ENCODE measurements at regions not wholly inside any gene's neighbourhood (a gene's known extent, or its start where the extent isn't known, plus 50 kb on each side); places are given as distances from the start of the nearest gene placed in this dataset.

DNA sequence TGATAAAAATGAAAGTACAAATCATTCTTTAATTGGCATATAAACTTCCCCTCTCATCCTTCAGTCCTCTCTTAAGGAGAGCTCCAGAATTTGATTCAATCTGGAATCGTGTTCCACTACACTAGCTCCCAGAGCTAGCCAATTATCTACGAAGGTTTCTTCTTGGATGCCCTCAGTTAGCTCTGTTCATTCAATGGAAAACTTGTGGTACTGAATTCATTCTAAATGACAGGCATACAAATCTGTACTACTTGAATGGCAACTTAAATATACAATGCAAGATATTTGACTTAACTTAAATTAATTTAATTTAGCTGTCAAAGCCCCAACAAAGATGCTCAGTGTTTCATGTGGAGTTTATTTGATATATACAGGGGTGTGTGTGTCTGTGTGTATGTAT is 1474.2 kb upstream of the CELF4 start:
- H3K4me3 Mint-ChIP-seq = no peak overlapping the region
- DNase-seq (no peak), ATAC-seq (replicated peaks) (no peak)
- H3K27me3 Mint-ChIP-seq = no peaks in the 10 kb centered on the region
- H3K9me3 Mint-ChIP-seq = peaks cover 3 to 7% of the 10 kb centered on the region in 2 donors
- no peaks in the 10 kb centered on the region for H3K4me1 Mint-ChIP-seq (ENCODE audit: low read depth in 2 of 2)
- H3K27ac Mint-ChIP-seq = no peak overlapping the region
- H3K36me3 Mint-ChIP-seq (ENCODE audit: insufficient read depth) = no peaks in the 10 kb centered on the region

DNA sequence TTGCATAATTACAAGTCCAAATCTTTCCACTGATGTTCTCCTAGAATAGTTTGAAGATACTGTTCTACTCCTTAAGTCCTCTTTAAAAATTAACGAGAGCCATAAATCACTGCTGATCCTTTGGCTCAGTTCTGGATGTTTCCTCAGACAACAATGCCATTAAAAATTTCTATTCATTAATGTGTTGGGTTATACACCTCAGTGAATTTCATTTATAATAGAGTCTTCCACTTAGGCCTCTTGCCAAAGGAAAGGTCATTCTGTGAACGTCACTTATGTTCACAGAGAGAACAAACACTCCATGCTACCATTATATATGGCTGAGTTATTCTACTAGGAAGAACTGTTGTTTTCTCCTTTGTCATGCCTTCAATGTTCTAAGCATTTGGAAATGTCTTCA is 1472.3 kb upstream of the CELF4 start:
- H3K4me1 Mint-ChIP-seq (ENCODE audit: low read depth in 2 of 2) = no peaks in the 10 kb centered on the region
- H3K27ac Mint-ChIP-seq = no peak overlapping the region
- H3K9me3 Mint-ChIP-seq = peaks cover 3 to 7% of the 10 kb centered on the region in 2 donors
- H3K4me3 Mint-ChIP-seq = no peak overlapping the region
- no peak for DNase-seq
- ATAC-seq (replicated peaks) = no peak
- H3K36me3 Mint-ChIP-seq (ENCODE audit: insufficient read depth) = no peaks in the 10 kb centered on the region
- no peaks in the 10 kb centered on the region for H3K27me3 Mint-ChIP-seq

DNA sequence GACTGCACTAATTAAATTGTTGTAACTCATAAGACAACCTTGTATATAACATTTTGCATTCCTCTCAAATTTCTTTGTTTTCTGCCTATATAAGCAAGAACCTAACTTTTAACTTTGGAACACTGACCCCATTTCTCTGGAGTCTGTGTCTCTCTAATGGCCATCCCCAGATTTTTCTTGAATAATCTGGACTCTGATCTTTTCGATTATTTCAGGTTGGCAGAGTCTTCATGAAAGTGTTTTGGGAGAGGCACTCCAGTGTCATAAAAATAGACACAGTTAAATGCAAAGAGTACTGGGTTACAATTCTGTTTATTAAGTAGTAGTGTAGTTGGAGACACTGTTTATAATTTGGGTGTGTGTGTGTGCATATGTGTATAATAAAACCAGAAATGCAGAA is 1467.7 kb upstream of the CELF4 start:
- peaks cover 3 to 7% of the 10 kb centered on the region in 2 donors for H3K9me3 Mint-ChIP-seq
- H3K36me3 Mint-ChIP-seq (ENCODE audit: insufficient read depth) = no peaks in the 10 kb centered on the region
- no peak overlapping the region for H3K4me3 Mint-ChIP-seq
- no peak for ATAC-seq (replicated peaks)
- DNase-seq = no peak
- H3K4me1 Mint-ChIP-seq (ENCODE audit: low read depth in 2 of 2) = no peaks in the 10 kb centered on the region
- no peak overlapping the region for H3K27ac Mint-ChIP-seq
- H3K27me3 Mint-ChIP-seq = no peaks in the 10 kb centered on the region

DNA sequence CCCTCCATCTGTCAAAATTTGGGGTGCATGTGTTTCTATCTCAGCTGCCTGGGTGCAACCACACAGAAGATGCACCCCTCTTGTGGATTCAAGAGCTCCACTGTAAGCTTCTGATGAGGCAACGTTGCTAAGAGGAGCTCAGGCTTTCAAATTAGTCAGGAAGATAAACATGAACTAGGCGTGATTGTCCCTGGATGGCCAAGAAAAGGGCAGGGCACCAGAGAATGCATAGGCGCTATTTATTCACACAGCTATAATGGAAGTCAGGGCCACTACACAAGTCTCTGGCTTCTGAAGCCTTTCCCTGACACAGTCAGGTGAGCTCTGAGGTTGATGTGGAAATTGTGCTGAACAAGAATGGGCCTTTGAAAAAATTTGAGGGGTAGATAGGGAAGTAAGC is 1466.0 kb upstream of the CELF4 start:
- ATAC-seq (replicated peaks) = no peak
- H3K27ac Mint-ChIP-seq = no peak overlapping the region
- H3K27me3 Mint-ChIP-seq = no peaks in the 10 kb centered on the region
- H3K4me3 Mint-ChIP-seq = no peak overlapping the region
- H3K9me3 Mint-ChIP-seq = peaks cover under 1 to 3% of the 10 kb centered on the region in 2 donors
- H3K36me3 Mint-ChIP-seq (ENCODE audit: insufficient read depth) = no peaks in the 10 kb centered on the region
- DNase-seq = no peak
- no peaks in the 10 kb centered on the region for H3K4me1 Mint-ChIP-seq (ENCODE audit: low read depth in 2 of 2)

DNA sequence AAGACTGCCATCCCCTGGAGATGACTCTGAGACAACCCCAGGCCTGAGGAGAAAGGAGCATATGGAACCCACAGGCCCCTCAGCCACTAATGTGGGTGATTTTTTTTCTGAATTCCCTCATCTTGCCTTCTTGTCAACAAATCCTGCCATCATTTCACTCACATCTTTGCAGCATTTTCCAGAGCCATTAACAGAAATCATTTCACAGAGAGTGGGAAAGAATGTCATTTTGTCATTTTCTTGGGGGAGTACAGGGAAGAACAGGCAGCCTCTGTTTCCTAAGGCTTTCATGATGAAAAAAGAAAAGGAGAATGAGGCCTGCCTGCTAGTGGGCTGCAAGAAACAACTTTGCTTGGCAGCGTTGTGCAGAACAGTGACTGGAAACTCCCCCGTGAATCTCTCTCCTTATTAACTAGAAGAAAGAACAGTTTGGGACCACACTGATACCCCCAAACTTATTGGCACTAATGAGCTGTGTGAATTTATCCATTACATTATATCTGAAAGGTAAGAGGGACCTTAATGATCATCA is 1464.6 kb upstream of the CELF4 start:
- H3K9me3 Mint-ChIP-seq = no peaks in the 10 kb centered on the region
- no peaks in the 10 kb centered on the region for H3K27me3 Mint-ChIP-seq
- H3K27ac Mint-ChIP-seq = no peak overlapping the region
- H3K36me3 Mint-ChIP-seq (ENCODE audit: insufficient read depth) = no peaks in the 10 kb centered on the region
- DNase-seq (no peak), ATAC-seq (replicated peaks) (no peak)
- H3K4me1 Mint-ChIP-seq (ENCODE audit: low read depth in 2 of 2) = no peaks in the 10 kb centered on the region
- no peak overlapping the region for H3K4me3 Mint-ChIP-seq

DNA sequence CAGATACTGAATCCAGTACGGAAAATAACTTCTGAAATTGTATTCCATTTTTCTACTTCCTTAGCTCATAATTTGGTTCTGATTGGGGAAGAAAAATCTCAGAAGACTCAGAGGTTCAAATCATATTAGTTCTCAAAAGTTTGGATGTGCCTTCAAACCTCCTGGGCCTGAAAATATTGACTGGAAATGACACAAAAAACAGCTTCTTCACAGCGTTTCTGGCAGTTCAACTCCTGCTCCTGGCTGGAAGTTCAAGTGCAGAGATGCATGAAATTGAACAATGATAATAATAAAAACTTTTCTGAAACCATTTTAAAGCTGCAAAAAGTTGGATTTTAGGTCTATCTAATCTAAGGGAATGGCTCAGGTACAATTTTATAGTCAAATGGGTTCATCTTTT is 1459.9 kb upstream of the CELF4 start:
- peaks cover 0 to 2% of the 10 kb centered on the region in 2 donors for H3K9me3 Mint-ChIP-seq

DNA sequence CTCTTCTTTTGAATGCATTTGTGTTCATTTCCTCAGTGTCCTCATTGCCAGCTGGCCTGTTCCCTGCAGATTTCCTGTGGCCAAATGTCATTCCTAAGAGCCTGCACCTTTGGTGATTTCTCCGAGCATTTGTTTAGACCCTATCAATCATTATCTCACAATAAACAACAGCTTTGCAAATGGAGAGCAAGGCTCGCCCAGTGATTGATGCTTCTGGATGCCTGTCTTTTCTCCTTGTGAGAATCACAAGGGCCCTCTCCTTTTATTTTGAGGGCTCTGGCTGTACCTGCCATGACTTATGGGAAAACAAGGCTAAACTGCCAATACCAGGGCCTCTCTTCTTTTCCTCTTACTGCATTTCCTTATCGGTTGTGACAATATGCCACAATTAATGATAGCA is 1454.4 kb upstream of the CELF4 start:
- H3K9me3 Mint-ChIP-seq = peaks cover 0 to 2% of the 10 kb centered on the region in 2 donors
- no peak for DNase-seq
- H3K36me3 Mint-ChIP-seq (ENCODE audit: insufficient read depth) = no peaks in the 10 kb centered on the region
- H3K27ac Mint-ChIP-seq = no peak overlapping the region
- H3K4me1 Mint-ChIP-seq (ENCODE audit: low read depth in 2 of 2) = no peaks in the 10 kb centered on the region
- no peaks in the 10 kb centered on the region for H3K27me3 Mint-ChIP-seq
- H3K4me3 Mint-ChIP-seq = no peak overlapping the region
- no peak for ATAC-seq (replicated peaks)

More for the DNA sequence above, 1459.9 kb upstream of the CELF4 start:
- no peaks in the 10 kb centered on the region for H3K36me3 Mint-ChIP-seq (ENCODE audit: insufficient read depth)
- H3K4me1 Mint-ChIP-seq (ENCODE audit: low read depth in 2 of 2) = no peaks in the 10 kb centered on the region
- no peaks in the 10 kb centered on the region for H3K27me3 Mint-ChIP-seq
- H3K4me3 Mint-ChIP-seq = no peak overlapping the region
- DNase-seq (no peak), ATAC-seq (replicated peaks) (no peak)
- H3K27ac Mint-ChIP-seq = no peak overlapping the region

DNA sequence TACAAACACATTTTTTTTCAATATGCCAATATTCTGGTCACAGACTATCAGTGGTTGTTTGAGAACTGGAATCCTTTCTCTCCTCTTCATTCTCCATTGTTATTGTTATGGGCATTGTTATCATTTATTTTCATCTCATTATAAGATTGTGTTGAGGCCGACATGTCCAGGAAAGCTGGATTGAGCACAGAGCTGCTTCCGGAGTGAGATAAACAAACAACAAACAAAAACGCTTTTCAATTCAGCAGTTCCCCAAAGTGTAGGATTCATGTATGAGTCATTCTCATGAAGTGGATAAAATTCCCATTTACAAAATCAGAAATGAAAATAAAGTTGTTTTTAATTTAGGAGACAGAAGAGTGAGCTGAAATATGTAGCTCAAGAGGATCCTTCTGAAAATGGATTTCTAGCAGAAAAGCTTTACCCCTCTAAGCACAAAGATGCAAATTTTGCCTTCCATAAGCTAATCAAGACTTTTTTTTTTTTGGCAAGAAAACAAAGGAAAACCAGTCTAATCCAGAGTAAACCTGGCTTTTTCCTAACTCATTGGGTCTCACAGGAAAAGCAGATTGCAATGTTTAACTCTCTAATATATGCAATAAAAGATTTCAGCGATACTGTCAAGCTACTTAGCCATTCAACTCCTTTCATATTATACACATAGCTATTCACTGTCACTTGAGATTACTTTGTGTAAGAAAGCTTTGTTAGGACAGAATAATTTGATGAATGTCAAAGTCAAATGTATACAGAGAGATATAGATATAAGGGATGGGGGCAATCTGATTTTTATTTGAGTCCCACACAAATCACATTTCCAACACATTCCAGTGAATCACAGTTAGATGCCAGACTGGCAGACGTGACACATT is 1441.7 kb upstream of the CELF4 start:
- ATAC-seq (replicated peaks) (no peak), DNase-seq (no peak)
- H3K9me3 Mint-ChIP-seq = peaks cover 0 to 4% of the 10 kb centered on the region in 2 donors
- no peaks in the 10 kb centered on the region for H3K36me3 Mint-ChIP-seq (ENCODE audit: insufficient read depth)
- no peaks in the 10 kb centered on the region for H3K4me1 Mint-ChIP-seq (ENCODE audit: low read depth in 2 of 2)
- H3K4me3 Mint-ChIP-seq = no peak overlapping the region
- no peaks in the 10 kb centered on the region for H3K27me3 Mint-ChIP-seq
- H3K27ac Mint-ChIP-seq = no peak overlapping the region

DNA sequence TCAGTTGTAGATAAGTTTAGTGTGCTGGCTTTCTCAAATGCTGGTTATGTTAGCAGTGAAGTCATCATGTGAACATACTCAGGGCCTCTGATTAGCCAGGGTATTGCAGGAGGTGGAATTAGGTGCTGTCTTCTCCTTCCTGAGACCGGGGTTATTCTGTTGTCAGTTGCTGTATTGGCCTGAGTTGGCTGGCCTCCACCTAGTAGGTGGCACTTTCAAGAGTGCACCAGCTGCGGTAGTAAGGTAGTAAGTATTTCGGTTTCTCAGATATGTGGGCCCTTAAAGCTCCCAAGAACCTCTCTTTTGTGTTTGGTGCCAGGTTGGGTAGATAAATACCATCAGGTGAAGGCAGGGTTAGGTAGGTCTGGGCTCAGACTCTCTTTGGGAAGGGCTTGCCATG is 1430.5 kb upstream of the CELF4 start:
- Mint-ChIP-seq H3K36me3 (ENCODE audit: insufficient read depth) (no peaks in the 10 kb centered on the region), H3K4me3 (no peak overlapping the region), H3K9me3 (peaks cover 3 to 6% of the 10 kb centered on the region in 2 donors), H3K4me1 (ENCODE audit: low read depth in 2 of 2) (no peaks in the 10 kb centered on the region), H3K27me3 (no peaks in the 10 kb centered on the region), H3K27ac (no peak overlapping the region)
- DNase-seq (no peak), ATAC-seq (replicated peaks) (no peak)

DNA sequence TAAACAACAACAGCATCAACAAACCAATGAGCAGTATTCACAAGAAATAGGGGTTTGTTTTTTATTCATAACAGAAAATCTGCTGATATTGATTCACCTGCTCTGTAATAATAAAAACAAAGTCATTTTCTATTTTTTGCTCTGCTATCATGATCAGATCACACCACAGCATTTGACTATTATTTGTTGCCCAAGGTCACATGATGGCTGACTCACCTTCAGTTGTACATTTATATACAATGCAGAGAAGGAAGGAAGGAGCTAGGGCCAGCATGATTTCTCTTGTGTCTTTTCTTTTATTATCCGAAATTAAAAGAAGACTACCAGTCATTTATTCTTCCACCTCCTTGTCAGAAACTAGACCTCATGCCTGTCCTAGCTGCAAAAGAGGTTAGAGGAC is 1427.7 kb upstream of the CELF4 start:
- Mint-ChIP-seq H3K4me3 (no peak overlapping the region), H3K4me1 (ENCODE audit: low read depth in 2 of 2) (no peaks in the 10 kb centered on the region), H3K27ac (no peak overlapping the region), H3K36me3 (ENCODE audit: insufficient read depth) (no peaks in the 10 kb centered on the region), H3K9me3 (peaks cover 1 to 7% of the 10 kb centered on the region in 2 donors), H3K27me3 (no peaks in the 10 kb centered on the region)
- no peak for ATAC-seq (replicated peaks)
- DNase-seq = no peak

DNA sequence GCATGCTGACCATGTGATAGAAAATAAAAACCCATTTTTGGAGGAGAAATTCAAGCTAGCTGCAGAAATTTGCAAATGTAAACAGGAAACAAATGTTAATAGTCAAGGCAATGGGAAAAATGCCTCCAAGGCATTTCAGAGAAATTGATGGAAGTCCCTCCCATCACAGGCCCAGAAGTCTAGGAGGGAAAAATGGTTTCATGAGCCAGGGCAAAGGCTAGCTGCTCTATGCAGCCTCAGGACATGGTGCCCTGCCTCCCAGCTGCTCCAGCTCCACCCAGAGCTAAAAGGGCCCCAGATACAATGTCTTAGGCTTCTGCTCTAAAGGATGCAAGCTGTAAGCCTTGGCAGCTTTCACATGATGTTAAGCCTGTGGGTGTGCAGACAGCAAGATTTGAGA is 1419.4 kb upstream of the CELF4 start:
- Mint-ChIP-seq H3K27me3 (no peaks in the 10 kb centered on the region), H3K27ac (no peak overlapping the region), H3K4me3 (no peak overlapping the region), H3K4me1 (ENCODE audit: low read depth in 2 of 2) (no peaks in the 10 kb centered on the region), H3K9me3 (no peaks in the 10 kb centered on the region), H3K36me3 (ENCODE audit: insufficient read depth) (no peaks in the 10 kb centered on the region)
- DNase-seq = no peak
- no peak for ATAC-seq (replicated peaks)

DNA sequence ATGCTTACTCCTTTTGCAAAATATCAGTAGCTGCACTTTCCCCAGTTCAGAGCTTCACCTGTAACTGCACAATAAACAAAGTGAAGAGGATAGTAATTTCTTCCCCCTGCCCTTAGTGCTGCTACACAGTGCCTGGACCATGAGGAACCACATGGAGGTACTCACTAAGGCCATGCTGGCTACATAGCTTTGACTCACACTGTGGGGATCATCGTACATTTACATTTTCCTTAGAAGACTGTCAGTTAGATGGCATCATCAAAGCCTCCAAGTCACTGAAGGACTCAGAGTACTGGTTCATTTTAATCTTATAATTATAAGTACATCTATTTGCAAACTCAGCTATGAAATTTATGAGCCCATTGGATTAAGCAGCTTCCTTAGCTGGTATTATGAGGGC is 1416.5 kb upstream of the CELF4 start:
- no peaks in the 10 kb centered on the region for H3K36me3 Mint-ChIP-seq (ENCODE audit: insufficient read depth)
- no peak for DNase-seq

DNA sequence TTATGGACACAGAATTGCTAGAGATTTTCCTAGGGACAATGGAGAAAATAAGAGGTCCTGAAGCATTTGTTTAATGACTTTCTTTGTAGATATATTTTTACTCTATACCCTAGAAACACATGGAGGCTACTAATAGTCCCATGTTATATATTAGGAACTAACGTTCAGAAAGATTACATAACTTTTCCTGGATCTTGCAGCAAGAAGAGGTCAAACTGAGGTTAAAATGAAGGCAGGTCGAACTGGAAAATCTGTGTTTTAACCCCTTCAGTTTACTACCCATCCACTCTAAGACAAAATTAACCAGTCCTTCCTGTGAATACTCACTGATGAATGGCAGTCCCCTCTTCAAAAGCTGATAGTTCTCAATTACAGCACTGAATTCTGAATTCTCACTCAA is 1415.8 kb upstream of the CELF4 start:
- H3K36me3 Mint-ChIP-seq (ENCODE audit: insufficient read depth) = no peaks in the 10 kb centered on the region
- H3K9me3 Mint-ChIP-seq = no peaks in the 10 kb centered on the region
- no peak overlapping the region for H3K4me3 Mint-ChIP-seq
- ATAC-seq (replicated peaks) = no peak
- H3K27ac Mint-ChIP-seq = no peak overlapping the region
- H3K4me1 Mint-ChIP-seq (ENCODE audit: low read depth in 2 of 2) = no peaks in the 10 kb centered on the region
- no peak for DNase-seq
- no peaks in the 10 kb centered on the region for H3K27me3 Mint-ChIP-seq

More for the DNA sequence above, 1416.5 kb upstream of the CELF4 start:
- Mint-ChIP-seq H3K27ac (no peak overlapping the region), H3K27me3 (no peaks in the 10 kb centered on the region), H3K9me3 (no peaks in the 10 kb centered on the region), H3K4me1 (ENCODE audit: low read depth in 2 of 2) (no peaks in the 10 kb centered on the region), H3K4me3 (no peak overlapping the region)
- ATAC-seq (replicated peaks) = no peak

DNA sequence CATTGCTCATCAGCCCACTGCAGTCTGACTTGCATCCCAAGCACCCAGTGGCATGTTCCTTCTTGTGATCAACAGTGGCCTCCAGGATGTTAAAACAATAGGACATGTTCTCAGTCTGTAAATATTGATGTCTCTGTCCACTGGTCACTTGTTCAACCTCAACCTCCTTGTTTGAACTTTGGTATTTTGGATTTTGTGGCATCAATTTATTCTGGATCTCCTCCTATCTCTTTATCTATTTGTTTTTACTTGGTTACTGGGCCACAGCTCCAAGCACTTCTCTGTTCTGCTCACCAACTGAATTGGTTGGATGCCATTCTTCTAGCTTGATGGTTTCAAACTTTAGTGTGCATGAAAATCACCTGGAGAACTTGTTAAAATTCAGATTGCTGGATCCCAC is 1414.8 kb upstream of the CELF4 start:
- no peaks in the 10 kb centered on the region for H3K4me1 Mint-ChIP-seq (ENCODE audit: low read depth in 2 of 2)

More for the DNA sequence above, 1414.8 kb upstream of the CELF4 start:
- H3K36me3 Mint-ChIP-seq (ENCODE audit: insufficient read depth) = no peaks in the 10 kb centered on the region
- DNase-seq (no peak), ATAC-seq (replicated peaks) (no peak)
- H3K4me3 Mint-ChIP-seq = no peak overlapping the region
- no peaks in the 10 kb centered on the region for H3K9me3 Mint-ChIP-seq
- H3K27me3 Mint-ChIP-seq = peaks cover 2% of the 10 kb centered on the region in 2 donors
- H3K27ac Mint-ChIP-seq = no peak overlapping the region
